22Rv1 (cell line): ENCODE measurements at regions not wholly inside any gene's neighbourhood (a gene's known extent, or its start where the extent isn't known, plus 50 kb on each side); places are given as distances from the start of the nearest gene placed in this dataset.

Experiments
- ZFX ChIP-seq: fragments of 450-650 bp; IDR thresholded peaks from 2 replicates; pipeline ENCODE4 v1.6.1; 2017; ENCODE audit warnings: antibody characterized with exemption, borderline replicate concordance
- TF ChIP-seq, protein P1 (sequence below): fragments of 450-650 bp; IDR thresholded peaks from 2 replicates; pipeline ENCODE4 v1.5.1; 2017; ENCODE audit warnings: mild to moderate bottlenecking

DNA sequence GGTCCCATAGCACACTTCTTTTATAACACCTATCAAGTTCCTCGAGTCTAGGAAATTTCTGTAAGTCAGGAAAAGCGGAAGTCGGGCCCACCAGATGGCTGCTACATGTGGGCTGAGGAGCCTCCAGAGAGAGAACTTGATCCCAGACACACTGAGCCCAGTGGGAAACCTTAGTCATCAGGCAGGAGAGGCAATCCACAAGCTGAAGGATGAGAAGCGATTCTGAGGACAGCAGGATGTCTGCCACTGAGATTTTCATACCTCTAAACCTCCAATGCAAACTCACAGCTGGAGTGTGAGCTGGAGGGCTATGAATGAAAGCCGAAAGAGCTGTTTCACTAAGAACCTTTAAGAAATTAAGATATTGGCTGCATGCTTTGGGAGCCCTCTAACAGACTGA is 52.6 kb upstream of the PDHA1 start:
- TF ChIP-seq, protein P1, sequence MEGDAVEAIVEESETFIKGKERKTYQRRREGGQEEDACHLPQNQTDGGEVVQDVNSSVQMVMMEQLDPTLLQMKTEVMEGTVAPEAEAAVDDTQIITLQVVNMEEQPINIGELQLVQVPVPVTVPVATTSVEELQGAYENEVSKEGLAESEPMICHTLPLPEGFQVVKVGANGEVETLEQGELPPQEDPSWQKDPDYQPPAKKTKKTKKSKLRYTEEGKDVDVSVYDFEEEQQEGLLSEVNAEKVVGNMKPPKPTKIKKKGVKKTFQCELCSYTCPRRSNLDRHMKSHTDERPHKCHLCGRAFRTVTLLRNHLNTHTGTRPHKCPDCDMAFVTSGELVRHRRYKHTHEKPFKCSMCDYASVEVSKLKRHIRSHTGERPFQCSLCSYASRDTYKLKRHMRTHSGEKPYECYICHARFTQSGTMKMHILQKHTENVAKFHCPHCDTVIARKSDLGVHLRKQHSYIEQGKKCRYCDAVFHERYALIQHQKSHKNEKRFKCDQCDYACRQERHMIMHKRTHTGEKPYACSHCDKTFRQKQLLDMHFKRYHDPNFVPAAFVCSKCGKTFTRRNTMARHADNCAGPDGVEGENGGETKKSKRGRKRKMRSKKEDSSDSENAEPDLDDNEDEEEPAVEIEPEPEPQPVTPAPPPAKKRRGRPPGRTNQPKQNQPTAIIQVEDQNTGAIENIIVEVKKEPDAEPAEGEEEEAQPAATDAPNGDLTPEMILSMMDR: no peak
- no peak for TF ChIP-seq ZFX
